OCI-M1 (cell line): ENCODE measurements at regions not wholly inside any gene's neighbourhood (a gene's known extent, or its start where the extent isn't known, plus 50 kb on each side); places are given as distances from the start of the nearest gene placed in this dataset.
A peak's percentile ranks its signal among the peaks of the same experiment; 100 is the strongest.
"Not testable (repeated sequence)": the region's sequence is repeated elsewhere in the genome, so short reads cannot be mapped to it uniquely, and the experiment has no call there.

ENCODE experiments used
- DNase-seq: peaks from one replicate; lab custom pipeline; 2025; lab: John Stamatoyannopoulos, UW

- DNase-seq, result not testable (repeated sequence)
These were observed 454.3 kb upstream of the SLITRK6 start for GRCh38 chr13:86253497-86253896.

GRCh38 chr13:86255820-86256219, 456.6 kb upstream of the SLITRK6 start:
- DNase-seq, result not testable (repeated sequence)

DNA sequence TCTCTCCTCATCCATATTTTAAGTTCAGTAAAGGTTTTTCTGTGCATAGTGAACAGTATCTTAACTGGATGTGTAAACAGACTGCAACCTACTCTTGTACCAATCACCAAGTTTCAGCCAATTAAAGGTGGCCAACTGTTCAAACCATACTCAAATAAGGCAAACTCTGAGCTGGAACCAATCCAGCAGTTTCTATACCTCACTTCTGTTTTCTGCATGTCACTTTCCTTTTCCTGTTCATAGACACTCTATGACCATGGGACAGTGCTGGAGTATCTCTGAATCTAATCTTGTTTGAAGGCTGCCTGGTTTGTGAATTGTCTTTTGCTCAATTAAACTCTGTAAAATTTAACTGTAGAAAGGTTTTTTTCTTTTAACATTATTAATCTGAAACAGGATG, 470.3 kb upstream of the SLITRK6 start:
- peak; percentile 20 for DNase-seq

DNA sequence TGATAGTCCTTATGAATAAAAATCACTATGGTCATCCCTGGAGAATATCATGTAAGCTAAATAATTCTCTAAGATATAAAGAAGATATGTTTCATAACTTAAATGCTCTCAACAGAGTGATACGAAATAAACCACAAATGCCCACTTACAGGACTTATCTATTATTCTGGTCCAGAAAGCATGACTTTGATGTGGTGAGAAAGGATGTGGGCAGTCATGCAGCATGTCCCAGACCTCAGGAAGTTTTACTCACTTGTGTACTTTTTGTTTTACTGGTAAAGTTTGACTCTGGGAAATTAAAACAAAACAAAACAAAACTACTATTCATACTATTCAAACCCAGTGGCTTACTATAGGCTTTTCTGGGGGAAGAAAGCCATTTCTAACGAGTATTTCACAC, 483.2 kb upstream of the SLITRK6 start:
- DNase-seq, result peak; percentile 76

GRCh38 chr13:86283031-86283430, 483.8 kb upstream of the SLITRK6 start:
- peak; percentile 65 for DNase-seq

GRCh38 chr13:86298725-86299124, 499.5 kb upstream of the SLITRK6 start:
- no peak for DNase-seq

- DNase-seq, result no peak
These were observed 499.9 kb upstream of the SLITRK6 start for GRCh38 chr13:86299128-86299527.

DNA sequence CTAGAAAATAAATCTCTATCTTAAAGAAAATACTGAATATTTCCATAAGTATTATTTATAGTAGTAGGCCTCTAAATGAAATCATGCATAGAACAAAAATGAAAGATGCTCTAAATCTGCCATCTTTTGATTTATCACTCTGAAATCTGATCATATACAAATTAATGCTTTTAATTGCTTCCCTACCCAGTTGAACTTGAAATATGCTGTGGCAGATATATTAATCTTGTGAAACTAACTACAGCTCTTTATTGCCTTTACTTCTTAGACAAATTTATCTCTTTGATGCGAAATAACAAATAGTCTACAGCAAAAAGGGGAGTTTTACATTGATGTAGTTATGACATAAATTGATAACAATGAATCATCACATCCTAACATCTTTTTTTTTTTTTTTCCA, 510.7 kb upstream of the SLITRK6 start:
- DNase-seq, result no peak

DNA sequence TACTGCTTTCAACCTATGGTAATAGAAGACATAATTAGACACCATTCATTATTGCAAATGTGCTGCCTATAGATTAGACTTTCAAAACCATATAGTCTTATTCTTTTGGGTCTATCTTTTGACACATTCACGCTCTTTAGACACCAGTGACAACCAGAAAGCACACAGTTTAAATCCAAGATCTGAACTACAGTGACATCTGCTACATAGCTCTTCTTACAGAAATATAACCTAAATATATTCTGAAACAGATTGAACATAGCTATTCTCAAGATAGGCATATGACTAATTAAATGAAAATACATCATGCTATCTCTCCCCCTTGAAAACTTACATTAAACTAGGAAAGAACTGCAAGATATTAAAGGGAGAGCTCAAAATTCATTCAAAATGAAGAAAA, 514.2 kb upstream of the SLITRK6 start:
- no peak for DNase-seq

DNA sequence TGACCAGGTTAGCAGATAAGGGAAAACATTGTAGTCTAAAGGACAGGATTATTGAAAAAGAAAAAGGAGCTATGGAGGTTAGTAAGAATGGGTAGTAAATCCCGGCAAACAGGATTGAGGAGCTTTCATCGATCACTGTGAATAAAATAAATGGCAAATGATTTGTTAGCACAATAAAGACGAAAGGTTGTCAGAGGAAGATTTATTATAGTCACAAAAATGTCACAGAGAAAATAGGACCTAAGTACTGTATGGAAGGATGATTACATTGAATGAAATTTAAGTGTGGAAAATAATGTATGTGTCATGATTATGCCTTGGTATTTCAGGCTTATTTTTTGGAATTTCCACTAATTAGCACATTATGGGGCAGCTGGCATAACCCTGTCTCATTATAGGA, 519.2 kb upstream of the SLITRK6 start:
- DNase-seq, result no peak

DNA sequence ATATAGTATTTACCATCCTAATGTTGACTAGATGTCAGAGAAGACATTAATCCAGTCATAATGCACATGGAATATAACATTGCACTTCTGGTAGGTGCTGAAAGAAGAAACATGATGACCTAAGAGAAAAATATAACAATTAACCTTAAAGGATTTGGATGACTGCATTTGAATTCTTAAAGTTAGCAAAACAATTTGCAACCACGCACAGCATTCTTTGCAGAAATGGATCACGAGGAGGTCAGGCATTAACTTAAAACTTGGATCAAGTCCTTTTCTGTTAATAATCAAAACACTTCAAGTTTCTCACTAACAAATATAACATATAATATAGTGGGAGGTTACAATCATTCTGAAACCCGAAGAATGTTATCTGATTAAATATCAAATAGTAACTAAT, 525.0 kb upstream of the SLITRK6 start:
- no peak for DNase-seq

- no peak for DNase-seq
These were observed 556.1 kb upstream of the SLITRK6 start for GRCh38 chr13:86355301-86355700.

DNA sequence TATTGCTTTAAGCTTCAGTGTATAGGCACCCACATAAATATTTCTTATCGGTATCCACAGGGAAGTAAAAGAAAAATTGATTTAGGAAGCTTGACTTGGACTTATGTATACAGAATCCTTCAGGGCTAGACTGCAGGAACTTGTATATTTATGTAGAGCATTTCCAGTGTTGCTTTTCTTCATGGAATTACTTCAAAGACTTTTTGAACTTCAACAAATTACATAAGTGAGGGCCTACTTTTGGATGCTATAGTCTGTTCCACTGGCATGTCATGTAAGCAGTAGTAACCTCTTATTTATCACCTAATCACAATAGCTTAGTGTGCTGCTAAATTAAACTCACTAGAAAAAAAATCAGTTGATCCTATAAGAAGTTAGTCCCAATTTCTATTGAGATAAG, 557.9 kb upstream of the SLITRK6 start:
- DNase-seq, result no peak

- not testable (repeated sequence) for DNase-seq
These were observed 564.5 kb upstream of the SLITRK6 start for GRCh38 chr13:86363749-86364148.

DNA sequence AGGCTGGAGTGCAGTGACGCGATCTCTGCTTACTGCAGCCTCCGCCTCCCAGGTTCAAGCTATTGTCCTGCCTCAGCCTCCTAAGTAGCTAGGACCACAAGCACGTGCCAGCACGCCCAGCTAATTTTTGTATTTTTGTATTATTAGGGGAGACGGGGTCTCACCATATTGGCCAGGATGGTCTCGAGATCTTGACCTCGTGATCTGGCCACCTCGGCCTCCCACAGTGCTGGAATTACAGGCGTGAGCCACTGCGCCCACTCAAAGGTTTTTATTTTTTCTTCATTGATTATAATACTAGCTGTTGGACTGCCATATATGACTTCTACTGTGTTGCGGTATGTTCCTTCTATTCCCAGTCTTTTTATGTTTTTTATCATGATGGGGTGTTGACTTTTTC, 569.7 kb upstream of the SLITRK6 start:
- no peak for DNase-seq

- DNase-seq, result no peak
These were observed 578.2 kb upstream of the SLITRK6 start for GRCh38 chr13:86377451-86377850.

GRCh38 chr13:86378628-86379027, 579.4 kb upstream of the SLITRK6 start:
- no peak for DNase-seq

- no peak for DNase-seq
These were observed 583.9 kb upstream of the SLITRK6 start for GRCh38 chr13:86383151-86383550.

DNA sequence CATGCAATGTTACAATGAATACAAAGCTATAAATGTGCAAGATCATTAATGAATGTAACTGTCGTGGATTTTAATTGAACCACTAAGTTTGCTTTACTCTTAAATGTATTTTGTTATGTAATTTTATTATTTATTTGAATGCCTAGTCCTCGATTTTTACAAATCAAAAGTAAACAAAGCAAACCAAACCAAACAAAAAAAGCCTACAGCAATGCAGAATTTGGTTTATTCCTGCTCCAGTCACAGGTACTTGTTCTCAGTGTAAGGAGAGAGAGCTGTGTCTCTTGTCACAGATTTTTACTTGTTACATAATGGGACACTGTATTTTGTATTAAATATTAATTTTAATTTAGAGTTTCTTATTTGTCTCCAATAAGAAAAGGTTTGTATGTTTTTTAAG, 584.3 kb upstream of the SLITRK6 start:
- no peak for DNase-seq

- no peak for DNase-seq
These were observed 598.4 kb upstream of the SLITRK6 start for GRCh38 chr13:86397635-86398034.

GRCh38 chr13:86399572-86399971, 600.4 kb upstream of the SLITRK6 start:
- no peak for DNase-seq

DNA sequence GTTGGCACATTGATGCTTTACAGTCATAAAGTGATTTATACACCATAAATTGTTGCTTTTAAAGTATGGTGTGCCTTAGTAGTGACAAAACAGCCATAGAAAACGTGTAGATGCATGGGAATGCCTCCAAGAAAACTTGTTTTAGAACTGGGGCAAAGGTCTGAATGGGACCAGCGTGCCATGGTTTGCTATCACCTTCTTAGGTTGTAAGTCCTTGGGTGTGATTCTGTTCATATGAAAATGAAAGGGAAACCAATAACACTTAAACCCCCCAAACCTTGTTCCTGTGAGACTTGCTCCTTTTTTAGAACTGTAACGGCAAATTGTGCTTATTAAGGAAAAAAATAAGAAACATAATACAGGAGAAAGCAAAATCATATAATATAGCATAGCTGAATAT, 603.3 kb upstream of the SLITRK6 start:
- peak; percentile 53 for DNase-seq

DNA sequence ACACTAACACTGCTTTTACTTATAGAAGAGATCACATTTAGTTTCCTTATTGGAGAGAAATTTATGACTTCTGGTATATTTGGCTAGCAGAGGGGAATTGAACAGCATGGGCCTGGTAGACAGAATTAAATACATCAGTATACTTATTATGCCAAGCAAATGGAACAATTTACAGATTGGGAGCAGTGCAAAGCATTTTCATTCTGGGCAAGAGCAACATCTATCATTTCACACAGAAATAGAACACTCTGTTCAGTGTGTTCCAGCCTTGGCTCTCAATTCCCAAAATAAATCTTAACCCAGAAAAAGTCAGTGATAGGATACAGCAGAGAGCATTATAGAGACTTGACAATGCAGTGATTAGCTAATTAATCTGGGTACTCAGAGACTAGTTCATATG, 604.0 kb upstream of the SLITRK6 start:
- peak; percentile 27 for DNase-seq

DNA sequence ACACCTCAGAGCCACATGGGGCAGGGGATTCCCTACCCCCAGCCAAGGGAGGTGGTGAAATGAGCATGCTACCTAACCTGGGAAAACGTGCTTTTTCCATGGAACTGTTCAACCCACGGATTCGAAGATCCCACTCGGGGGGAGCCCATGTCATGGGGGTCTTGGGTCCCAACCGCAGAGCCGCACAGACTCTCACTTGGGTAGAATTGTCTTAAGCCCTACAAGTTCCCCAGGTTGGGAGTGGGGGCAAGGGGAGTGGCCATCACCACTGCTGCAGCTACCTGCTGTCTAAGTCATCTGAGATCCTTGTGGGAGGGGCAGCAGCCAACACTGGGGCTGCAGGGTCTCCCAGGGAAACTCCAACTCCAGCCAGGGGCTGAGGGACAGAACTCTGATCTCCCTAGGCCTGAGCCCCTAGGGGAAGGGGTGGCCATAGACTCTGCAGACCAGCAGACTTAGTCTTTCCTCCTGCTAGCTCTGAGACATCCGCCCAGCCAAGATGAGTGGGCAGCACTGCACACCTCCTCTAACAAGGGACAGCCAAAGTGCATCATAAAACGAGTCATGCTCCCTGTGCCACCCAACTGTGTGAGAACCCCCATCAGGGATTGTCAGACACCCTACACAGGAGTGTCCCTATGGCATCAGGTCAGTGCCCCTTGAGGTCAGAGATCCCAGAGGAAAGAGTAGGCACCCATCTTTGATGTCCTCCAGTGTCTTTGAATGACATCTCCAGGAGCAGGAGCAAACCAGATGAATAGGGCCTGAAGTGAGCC, 610.4 kb upstream of the SLITRK6 start:
- no peak for DNase-seq
